DMS53 treated with DMSO at 0.1 percent for 48 hours (cell line): ENCODE measurements at regions not wholly inside any gene's neighbourhood (a gene's known extent, or its start where the extent isn't known, plus 50 kb on each side); places are given as distances from the start of the nearest gene placed in this dataset.
"Not testable (repeated sequence)": the region's sequence is repeated elsewhere in the genome, so short reads cannot be mapped to it uniquely, and the experiment has no call there.

Experiments used
- DNase-seq: peaks from one replicate; lab custom pipeline; 2025; ENCODE audit not compliant: unreplicated experiment; lab: John Stamatoyannopoulos, UW

DNA sequence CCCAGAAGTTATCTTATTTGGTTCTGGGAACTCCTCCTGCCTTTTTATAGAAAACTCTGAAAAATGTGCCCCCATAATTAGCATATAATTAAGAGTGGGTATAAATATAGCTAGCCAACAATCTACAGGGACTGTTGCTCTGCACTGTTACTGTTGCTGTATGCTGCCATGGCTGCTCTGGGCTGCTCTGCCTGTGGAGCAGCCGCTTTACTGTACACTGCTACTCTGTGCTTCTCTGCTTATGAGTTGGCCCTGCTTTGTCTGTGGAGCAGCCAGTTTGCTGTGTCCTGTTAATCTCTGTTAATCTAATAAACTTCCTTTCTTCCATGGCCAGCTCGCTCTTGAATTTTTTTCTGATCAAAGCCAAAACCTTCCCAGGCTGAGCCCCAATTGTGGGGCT, 2244.0 kb upstream of the ACO1 start:
- DNase-seq, result no peak

DNA sequence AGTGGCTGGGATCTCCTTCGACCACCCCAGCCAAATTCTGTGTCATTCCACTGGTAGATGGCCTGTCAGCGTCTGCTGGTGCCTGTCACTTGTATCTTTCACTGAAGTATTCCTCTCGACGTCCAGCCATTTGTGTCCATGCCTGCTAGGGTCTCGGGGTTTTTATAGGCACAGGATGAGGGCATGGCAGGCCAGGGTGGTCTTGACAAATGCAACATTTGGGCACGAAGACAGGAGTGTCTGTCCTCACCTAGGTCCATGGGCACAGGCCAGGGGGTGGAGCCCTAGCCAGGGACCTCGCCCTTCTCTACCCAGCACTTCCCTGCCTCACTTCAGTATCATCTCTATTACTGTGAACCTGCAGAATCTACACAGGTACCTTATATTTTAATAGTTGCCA, 2223.9 kb upstream of the ACO1 start:
- DNase-seq, result no peak

- DNase-seq, result no peak
Measured at GRCh38 chr9:30172206-30172605, 2212.2 kb upstream of the ACO1 start.

DNA sequence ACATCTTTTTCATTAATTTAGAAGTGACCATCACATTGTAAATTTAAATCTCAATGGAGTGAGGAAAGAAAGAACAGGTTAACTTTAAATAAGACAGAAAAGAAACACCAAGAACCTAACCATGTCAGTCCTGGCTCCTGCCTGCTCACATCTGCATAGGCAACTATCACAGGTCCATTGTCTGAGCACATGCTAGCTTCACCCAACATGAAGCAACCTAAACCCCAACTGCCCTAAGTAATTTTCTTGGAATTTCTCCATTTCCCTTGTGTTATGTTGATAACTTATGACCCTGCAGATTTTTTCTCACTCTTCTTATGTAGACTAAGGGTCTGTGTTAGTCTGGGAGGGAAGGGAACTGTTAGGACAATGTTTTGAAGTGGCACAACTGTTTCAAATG, 2205.8 kb upstream of the ACO1 start:
- DNase-seq, result no peak

DNA sequence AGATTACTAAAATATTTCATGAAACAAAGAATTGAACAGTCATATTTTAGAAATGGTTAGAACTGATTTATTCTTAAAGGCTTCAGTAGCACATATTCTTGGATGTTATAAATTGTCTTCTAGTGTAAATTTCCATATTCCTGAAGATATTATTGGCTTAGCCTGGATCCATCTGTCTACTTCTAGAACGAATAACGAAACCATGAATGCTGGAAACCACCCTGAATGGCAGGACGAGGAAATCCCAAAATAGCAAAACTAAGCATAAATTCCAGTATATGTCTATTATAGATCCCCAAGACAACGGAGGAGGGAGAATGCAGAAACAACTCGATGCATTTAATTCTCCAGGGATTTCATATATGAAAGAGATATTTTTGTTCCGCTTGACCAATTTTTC, 2191.0 kb upstream of the ACO1 start:
- DNase-seq, result no peak

DNA sequence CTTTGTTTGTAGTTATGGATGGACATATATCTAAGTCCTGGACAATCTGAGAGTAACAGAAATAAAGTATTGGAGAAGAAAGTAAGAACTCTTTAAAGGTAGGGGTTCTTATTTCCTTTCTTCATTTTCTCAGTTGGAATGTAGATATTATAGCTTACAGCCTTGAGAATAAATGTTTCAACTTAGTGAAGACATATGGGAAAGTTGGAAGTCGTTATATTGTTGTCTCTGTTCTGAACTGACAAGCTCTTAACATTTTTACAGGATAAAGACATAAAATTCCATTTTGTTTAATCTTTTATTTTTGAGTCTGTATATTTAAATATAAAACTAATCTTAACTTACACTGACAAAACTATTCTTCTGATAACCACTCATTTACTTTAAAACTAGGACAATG, 2187.5 kb upstream of the ACO1 start:
- DNase-seq, result no peak

DNA sequence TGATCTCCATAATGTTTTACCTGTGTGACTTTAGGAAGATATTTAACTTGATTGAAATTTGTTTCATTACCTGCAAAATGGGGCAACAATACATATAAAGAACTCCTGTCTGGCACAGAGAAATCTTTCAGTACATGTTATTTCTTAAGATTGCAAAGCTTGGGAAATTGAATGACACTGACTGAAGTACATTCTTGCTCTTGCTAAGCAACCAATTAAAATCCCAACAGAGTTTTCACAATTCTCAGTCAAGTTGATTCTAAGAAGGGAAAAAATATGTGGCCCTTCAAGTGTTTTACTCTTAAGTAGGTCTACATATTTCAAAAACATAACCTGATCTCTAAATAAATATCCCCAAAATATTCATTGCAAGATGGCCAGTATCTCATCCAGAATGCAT, 2187.0 kb upstream of the ACO1 start:
- DNase-seq, result no peak

- peak; percentile 66 for DNase-seq
Measured at GRCh38 chr9:30197954-30198353, 2186.5 kb upstream of the ACO1 start.

DNA sequence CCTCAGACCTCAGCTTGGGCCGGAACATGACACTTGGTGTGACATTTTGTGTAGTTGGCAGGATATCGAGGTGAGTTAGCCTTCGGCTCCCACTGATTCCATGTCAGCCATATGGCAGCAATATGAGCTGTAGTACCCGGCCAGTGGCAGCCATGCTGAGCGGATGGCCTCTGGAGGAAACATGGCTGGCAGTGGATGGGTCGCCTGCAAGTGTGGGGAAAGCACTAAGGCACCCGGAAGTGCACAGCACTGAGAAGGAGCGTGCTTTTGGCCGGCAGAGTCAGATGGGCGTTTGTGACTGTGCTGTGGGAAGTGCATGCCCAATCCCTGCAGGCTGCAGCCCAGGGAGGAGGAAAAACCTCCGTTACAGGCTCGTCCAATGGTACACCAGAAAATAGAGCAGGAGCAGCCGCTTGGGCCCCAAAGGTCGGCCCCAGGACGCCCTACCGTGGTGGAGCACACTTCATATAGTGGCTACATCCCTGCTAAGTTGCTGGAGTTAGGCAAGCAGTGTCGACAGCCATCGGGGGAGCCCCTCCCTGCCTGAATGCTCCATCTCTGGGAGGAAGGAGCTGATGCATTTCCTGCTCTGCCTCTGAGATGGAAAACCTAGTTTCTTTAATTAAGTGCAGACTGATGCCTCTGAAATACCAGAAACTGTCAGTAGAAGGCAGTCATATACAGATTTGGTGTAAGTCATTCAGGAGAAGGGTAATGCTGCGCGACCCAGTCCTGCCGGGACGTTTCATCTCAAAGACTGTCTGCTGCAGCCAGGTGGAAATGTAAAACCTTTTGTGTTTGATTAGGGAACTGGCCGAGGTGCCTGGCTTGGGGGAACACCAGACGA, 2185.8 kb upstream of the ACO1 start:
- DNase-seq, result no peak

- no peak for DNase-seq
Measured at GRCh38 chr9:30201024-30201423, 2183.4 kb upstream of the ACO1 start.

DNA sequence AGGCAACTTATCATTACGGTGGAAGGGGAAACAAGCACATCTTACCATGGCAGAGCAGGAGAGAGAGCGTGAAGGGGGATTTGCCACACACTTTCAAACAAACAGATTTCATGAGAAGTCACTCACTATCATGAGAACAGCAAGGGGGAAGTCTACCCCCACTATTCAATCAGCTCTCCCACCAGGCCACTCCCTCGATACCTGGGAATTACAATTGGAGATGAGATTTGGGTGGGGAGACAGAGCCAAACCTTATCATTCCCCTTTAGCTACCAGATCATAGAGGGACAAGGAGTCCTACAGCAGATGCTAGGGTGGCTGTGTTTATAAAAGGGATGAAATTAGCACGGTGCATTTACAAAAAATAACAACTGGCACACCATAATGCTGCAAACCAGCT, 2149.4 kb upstream of the ACO1 start:
- no peak for DNase-seq

GRCh38 chr9:30235564-30235963, 2148.9 kb upstream of the ACO1 start:
- peak; percentile 66 for DNase-seq

DNA sequence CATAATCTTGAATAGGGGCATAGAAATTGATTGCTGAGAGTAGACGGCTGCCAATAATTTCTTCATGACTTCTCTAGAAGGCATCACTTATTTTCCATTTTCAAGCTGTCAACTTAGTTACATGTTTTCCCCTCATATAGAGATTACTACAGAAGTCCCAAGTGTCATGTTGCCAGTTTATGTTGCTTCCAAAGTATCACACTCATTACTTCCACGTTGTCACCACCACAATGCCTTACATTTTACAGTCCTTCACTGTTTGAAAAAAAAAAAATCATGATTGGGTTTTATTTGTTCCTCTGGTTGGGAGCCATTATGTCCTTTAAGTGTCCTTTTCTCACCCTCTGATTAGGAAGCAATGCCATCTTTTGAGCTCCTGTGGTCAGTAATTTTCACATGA, 2144.6 kb upstream of the ACO1 start:
- DNase-seq, result no peak

DNA sequence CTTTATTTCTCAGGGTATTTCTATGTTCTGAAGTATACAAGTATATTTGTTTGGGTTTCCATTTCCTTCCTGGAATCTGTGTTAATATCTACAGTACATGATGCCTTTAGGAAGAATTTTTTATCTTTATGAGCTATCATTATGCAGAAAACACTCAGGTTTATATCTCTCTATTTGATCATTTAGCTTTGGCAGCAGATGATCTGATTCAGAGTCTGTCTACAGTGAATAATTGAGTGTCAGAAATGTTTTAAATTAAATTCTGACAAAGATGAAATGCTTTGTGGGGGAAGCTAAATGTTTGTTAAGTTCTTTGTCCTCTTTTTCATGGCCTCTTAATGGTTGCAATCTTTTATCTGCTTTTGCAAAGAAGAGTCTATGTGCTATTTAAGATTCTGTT, 2141.0 kb upstream of the ACO1 start:
- DNase-seq, result no peak

- no peak for DNase-seq
Measured at GRCh38 chr9:30244877-30245276, 2139.6 kb upstream of the ACO1 start.

DNA sequence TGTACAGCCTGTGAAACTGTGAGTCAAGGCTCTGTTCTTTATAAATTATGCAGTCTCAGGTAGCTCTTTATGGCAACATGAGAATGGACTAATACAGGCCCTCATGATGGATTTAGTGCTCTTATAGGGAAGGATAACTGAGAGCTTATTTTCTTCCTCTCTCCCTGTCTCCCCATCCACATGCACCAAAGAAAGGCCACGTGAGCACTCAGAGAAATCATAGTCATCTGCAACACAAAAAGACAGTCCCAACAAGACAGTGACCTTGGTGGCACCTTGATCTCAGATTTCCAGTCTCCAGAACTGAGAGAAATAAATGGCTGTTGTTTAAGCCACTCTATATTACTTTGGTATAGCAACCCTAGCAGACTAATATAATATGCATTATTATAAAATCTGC, 2133.6 kb upstream of the ACO1 start:
- DNase-seq, result no peak

GRCh38 chr9:30258094-30258493, 2126.3 kb upstream of the ACO1 start:
- DNase-seq, result peak; percentile 30

GRCh38 chr9:30280229-30280900, 2104.1 kb upstream of the ACO1 start:
- DNase-seq, result no peak

DNA sequence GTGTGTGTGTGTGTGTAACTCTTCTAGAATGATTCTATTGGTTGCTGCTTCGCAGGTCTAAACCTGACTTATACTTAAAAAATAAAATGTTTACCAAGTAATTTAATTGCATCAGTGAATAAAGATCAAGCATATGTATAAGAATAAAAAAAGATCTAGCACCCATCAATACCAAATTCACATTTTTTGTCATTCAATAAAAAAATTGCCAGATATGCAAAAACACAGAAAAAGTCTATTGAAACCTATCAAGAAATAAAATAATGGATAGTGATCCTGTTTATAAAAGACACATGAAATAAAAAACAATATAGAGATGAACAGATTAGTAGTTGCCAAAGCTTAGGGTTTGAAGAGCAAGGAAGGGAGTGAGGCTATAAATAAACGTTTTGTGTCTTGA, 2095.0 kb upstream of the ACO1 start:
- no peak for DNase-seq

DNA sequence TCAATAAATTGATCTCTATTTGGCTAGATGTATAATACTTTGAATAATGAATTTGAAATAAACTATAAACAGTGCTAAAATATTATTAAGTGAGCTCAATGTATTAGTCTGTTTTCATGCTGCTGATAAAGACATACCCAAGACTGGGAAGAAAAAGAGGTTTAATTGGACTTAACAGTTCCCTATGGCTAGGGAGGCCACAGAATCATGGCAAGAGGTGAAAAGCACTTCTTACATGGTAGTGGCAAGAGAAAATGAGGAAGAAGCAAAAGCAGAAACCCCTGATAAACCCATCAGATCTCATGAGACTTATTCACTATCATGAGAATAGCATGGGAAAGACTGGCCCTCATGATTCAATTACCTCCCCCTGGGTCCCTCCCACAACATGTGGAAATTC, 2092.4 kb upstream of the ACO1 start:
- DNase-seq, result not testable (repeated sequence)

- no peak for DNase-seq
Measured at GRCh38 chr9:30293231-30293630, 2091.2 kb upstream of the ACO1 start.

DNA sequence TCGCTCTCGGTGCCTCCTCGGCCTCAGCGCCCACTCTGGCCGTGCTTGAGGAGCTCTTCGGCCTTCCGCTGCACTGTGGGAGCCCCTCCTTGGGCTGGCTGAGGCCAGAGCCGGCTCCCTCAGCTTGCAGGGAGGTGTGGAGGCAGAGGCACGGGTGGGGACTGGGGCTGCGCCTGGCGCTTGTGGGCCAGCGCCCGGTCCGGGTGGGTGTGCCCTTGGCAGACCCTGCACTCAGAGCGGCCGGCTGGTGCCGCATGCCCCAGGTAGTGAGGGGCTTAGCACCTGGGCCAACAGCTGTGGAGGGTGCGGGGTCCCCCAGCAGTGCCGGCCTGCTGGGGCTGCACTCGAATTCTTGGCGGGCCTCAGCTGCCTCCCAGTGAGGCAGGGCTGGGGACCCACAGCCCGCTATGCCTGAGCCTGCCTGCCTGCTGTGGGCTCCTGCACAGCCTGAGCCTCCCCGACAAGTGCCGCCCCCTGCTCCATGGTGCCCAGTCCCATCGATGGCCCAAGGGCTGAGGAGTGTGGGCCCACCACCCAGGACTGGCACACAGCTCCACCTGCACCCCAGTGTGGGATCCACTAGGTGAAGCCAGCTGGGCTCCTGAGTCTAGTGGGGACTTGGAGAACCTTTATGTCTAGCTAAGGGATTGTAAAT, 2085.2 kb upstream of the ACO1 start:
- DNase-seq, result no peak
